Endothelial cell of umbilical vein (primary cell): ENCODE measurements at regions not wholly inside any gene's neighbourhood (a gene's known extent, or its start where the extent isn't known, plus 50 kb on each side); places are given as distances from the start of the nearest gene placed in this dataset.

Experiments
- BruUV-seq: library from RNA; stranded (reverse); fragments of 400-500 nt; replicated peaks from 2 replicates; lab custom pipeline; 2021; lab: Mats Ljungman, UMichigan
- CTCF ChIA-PET: fragments of 300-600, 350-600 bp; sonication (Branson Sonifier 250); formaldehyde crosslinking; loops from one replicate; lab custom pipeline; 2021; ENCODE audit warnings: antibody characterized with exemption, inconsistent platforms; lab: Charles Lee
- POLR2A ChIA-PET: fragments of 300-600, 350-600 bp; sonication (Branson Sonifier 250); formaldehyde crosslinking; loops from one replicate; lab custom pipeline; 2021; ENCODE audit warnings: antibody characterized with exemption, inconsistent platforms; lab: Charles Lee
- DNase-seq: peaks from one replicate; pipeline ENCODE4 v3.0.0-alpha.2; 2011; ENCODE audit warnings: low read depth, low spot score
- FAIRE-seq: peaks from 2 replicates; lab custom pipeline; 2011; peaks lifted over from hg19 to GRCh38; lab: Jason Lieb, UNC
- H2AFZ ChIP-seq: 2 replicates; pipeline ENCODE4 v1.6.0; 2012; ENCODE audit warnings: low read depth, low read length, control low read depth, inconsistent platforms
- H3K27ac ChIP-seq: 2 replicates; pipeline ENCODE4 v1.5.1; 2011; ENCODE audit warnings: low read depth, mild to moderate bottlenecking, control low read depth, low read length, moderate library complexity; ENCODE audit not compliant: insufficient read depth
- H3K27me3 ChIP-seq, 2 experiments: 2 replicates each; pipeline versions ENCODE4 v1.6.0 to v1.6.1; 2011; ENCODE audit warnings: low read length in 2 of 2, mixed read lengths in 1 of 2; ENCODE audit not compliant: control insufficient read depth in 2 of 2, insufficient read depth in 2 of 2
- H3K36me3 ChIP-seq, 2 experiments: 2 replicates in 1 of 2; 3 replicates in 1 of 2; pipeline ENCODE4 v1.5.1; 2011; ENCODE audit warnings: low read length in 2 of 2, mild to moderate bottlenecking in 1 of 2, moderate library complexity in 1 of 2; ENCODE audit not compliant: control insufficient read depth in 2 of 2, insufficient read depth in 2 of 2; ENCODE audit errors: extremely low read depth in 1 of 2
- H3K4me1 ChIP-seq: 3 replicates; pipeline ENCODE4 v1.5.1; 2011; ENCODE audit warnings: mild to moderate bottlenecking, low read length; ENCODE audit not compliant: control insufficient read depth, insufficient read depth; ENCODE audit errors: extremely low read depth
- H3K4me2 ChIP-seq: 2 replicates; pipeline ENCODE4 v1.6.1; 2011; ENCODE audit warnings: low read length, control low read depth, mixed read lengths; ENCODE audit not compliant: insufficient read depth
- H3K4me3 ChIP-seq, 3 experiments: fragments of 200-600 bp in 1 of 3; sonication (generic), shearing (Covaris generic) in 1 of 3; replicated peaks in 1 of 3; 2 replicates each; pipeline ENCODE4 v1.5.1; 2011 to 2016; ENCODE audit warnings: control low read depth in 3 of 3, low read length in 3 of 3, mild to moderate bottlenecking in 2 of 3, inconsistent platforms in 1 of 3, low read depth in 1 of 3, moderate library complexity in 1 of 3; ENCODE audit not compliant: insufficient read depth in 1 of 3
- H3K79me2 ChIP-seq: 2 replicates; pipeline ENCODE4 v1.6.0; 2012; ENCODE audit warnings: low read length, inconsistent platforms; ENCODE audit not compliant: control insufficient read depth, insufficient read depth
- H3K9ac ChIP-seq: replicated peaks from 2 replicates; pipeline ENCODE3; 2011; ENCODE audit warnings: low read length, control low read depth; ENCODE audit not compliant: insufficient read depth; ENCODE audit errors: extremely low read depth
- H3K9me1 ChIP-seq: replicated peaks from 3 replicates; pipeline ENCODE4 v1.6.0; 2011; ENCODE audit warnings: mild to moderate bottlenecking, low read length; ENCODE audit not compliant: control insufficient read depth, insufficient read depth; ENCODE audit errors: extremely low read depth
- H3K9me3 ChIP-seq: replicated peaks from 2 replicates; pipeline ENCODE4 v1.5.1; 2012; ENCODE audit warnings: low read length, inconsistent platforms; ENCODE audit not compliant: control insufficient read depth, insufficient read depth
- H4K20me1 ChIP-seq: replicated peaks from 2 replicates; pipeline ENCODE3; 2011; ENCODE audit warnings: mild to moderate bottlenecking, low read length; ENCODE audit not compliant: control insufficient read depth, insufficient read depth; ENCODE audit errors: extremely low read depth
- FOS ChIP-seq: IDR thresholded peaks from 2 replicates; pipeline ENCODE4 v1.6.1; 2011; ENCODE audit warnings: mild to moderate bottlenecking, low read length, moderate library complexity, borderline replicate concordance; ENCODE audit not compliant: insufficient read depth
- GATA2 ChIP-seq: IDR thresholded peaks from 2 replicates; pipeline ENCODE4 v1.7.0; 2011; ENCODE audit warnings: low read depth, mild to moderate bottlenecking, moderate library complexity, mixed read lengths, low read length; ENCODE audit not compliant: insufficient read length, insufficient read depth
- MYC ChIP-seq: IDR thresholded peaks from one replicate; pipeline ENCODE4 v1.6.1; 2011; ENCODE audit warnings: mild to moderate bottlenecking, low read depth, low read length
- POLR2AphosphoS5 ChIP-seq: IDR thresholded peaks from 2 replicates; pipeline ENCODE4 v1.6.1; 2012; ENCODE audit warnings: low read depth, mild to moderate bottlenecking, control low read depth, low read length, moderate library complexity; ENCODE audit not compliant: insufficient read depth
- dilution Hi-C: fragments of 300-500 bp; cut with MboI; formaldehyde crosslinking; loops from one replicate; pipeline ENCODE4 v1.15.0; 2019; ENCODE audit warnings: low sequenced_read_pairs; ENCODE audit not compliant: extremely low pct_ligation_motif_present
- intact Hi-C: fragments of 100-400 bp; cut with micrococcal nuclease; formaldehyde crosslinking; loops from one replicate; pipeline ENCODE4 v1.10.0; 2022
- TF ChIP-seq, protein P1 (sequence below): IDR thresholded peaks from 2 replicates; pipeline ENCODE4 v1.6.1; 2011; ENCODE audit not compliant: insufficient read depth, insufficient read length
- TF ChIP-seq, protein P2 (sequence below), 2 donors: IDR thresholded peaks; 1 replicate in 1 of 2; 2 replicates in 1 of 2; pipeline ENCODE4 v1.5.1; 2011; ENCODE audit warnings: low read length in 2 of 2, mild to moderate bottlenecking in 2 of 2, moderate library complexity in 2 of 2, control low read depth in 1 of 2, inconsistent platforms in 1 of 2, low read depth in 1 of 2; ENCODE audit not compliant: insufficient read depth in 1 of 2; ENCODE audit errors: extremely low read depth in 1 of 2

DNA sequence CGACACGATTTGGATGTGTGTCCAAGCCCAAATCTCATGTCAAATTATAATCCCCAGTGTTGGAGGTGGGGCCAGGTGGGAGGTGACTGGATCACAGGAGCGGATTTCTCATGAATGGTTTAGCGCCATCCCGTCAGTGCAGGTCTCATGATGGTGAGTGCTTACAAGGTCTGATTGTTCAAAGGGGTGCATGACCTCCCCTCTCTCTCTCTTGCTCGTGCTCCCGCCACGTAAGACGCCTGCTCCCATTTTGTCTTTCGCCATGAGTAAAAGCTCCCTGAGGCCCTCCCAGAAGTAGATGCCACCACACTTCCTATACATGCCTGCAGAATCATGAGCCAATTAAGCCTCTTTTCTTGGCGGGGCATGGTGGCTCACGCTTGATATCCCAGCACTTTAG, 71.5 kb upstream of the NANOS1 start:
- dilution Hi-C loops: no loop called here
- POLR2A ChIA-PET: no interaction called here
- no peak for TF ChIP-seq MYC
- no peak for TF ChIP-seq FOS
- TF ChIP-seq, protein P1, sequence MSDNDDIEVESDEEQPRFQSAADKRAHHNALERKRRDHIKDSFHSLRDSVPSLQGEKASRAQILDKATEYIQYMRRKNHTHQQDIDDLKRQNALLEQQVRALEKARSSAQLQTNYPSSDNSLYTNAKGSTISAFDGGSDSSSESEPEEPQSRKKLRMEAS: no peak
- no peak for TF ChIP-seq GATA2
- no peak for TF ChIP-seq POLR2AphosphoS5
- TF ChIP-seq, protein P2, sequence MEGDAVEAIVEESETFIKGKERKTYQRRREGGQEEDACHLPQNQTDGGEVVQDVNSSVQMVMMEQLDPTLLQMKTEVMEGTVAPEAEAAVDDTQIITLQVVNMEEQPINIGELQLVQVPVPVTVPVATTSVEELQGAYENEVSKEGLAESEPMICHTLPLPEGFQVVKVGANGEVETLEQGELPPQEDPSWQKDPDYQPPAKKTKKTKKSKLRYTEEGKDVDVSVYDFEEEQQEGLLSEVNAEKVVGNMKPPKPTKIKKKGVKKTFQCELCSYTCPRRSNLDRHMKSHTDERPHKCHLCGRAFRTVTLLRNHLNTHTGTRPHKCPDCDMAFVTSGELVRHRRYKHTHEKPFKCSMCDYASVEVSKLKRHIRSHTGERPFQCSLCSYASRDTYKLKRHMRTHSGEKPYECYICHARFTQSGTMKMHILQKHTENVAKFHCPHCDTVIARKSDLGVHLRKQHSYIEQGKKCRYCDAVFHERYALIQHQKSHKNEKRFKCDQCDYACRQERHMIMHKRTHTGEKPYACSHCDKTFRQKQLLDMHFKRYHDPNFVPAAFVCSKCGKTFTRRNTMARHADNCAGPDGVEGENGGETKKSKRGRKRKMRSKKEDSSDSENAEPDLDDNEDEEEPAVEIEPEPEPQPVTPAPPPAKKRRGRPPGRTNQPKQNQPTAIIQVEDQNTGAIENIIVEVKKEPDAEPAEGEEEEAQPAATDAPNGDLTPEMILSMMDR (IDR thresholded peaks at IDR 0.05; ENCODE audit: extremely low read depth in 1 of 2, insufficient read depth in 1 of 2, low read depth in 1 of 2, low read length in 2 of 2): no peak

More for the DNA sequence above, 71.5 kb upstream of the NANOS1 start:
- CTCF ChIA-PET: no interaction called here
- no peak for DNase-seq
- H2AFZ ChIP-seq: no peak overlapping the region
- H4K20me1 ChIP-seq: no peaks in the 10 kb centered on the region
- no peak overlapping the region for H3K4me3 ChIP-seq
- no peak overlapping the region for H3K9ac ChIP-seq
- no peaks in the 10 kb centered on the region for H3K36me3 ChIP-seq
- FAIRE-seq: no peak
- H3K27me3 ChIP-seq: no peaks in the 10 kb centered on the region
- no peak overlapping the region for H3K4me2 ChIP-seq
- H3K4me1 ChIP-seq: no peaks in the 10 kb centered on the region
- H3K27ac ChIP-seq: no peak overlapping the region
- H3K79me2 ChIP-seq: no peaks in the 10 kb centered on the region
- BruUV-seq: no TSS peak
- no peaks in the 10 kb centered on the region for H3K9me1 ChIP-seq
- intact Hi-C loops: no loop called here
- H3K9me3 ChIP-seq: no peaks in the 10 kb centered on the region
